Naive thymus-derived CD4-positive, alpha-beta T cell (primary cell): ENCODE measurements at regions not wholly inside any gene's neighbourhood (a gene's known extent, or its start where the extent isn't known, plus 50 kb on each side); places are given as distances from the start of the nearest gene placed in this dataset.

ENCODE experiments used
- ATAC-seq: fragments of 150-1000 bp; cut with Tn5 transposase; 2 replicates; pipeline ENCODE4 v1.10.0; 2021; ENCODE audit warnings: mild to moderate bottlenecking, moderate library complexity
- CTCF ChIA-PET: fragments of 350-600 bp; sonication (Branson Sonifier 250); formaldehyde crosslinking; loops from one replicate; lab custom pipeline; 2021; ENCODE audit warnings: antibody characterized with exemption; lab: Charles Lee
- POLR2A ChIA-PET: fragments of 350-600 bp; sonication (Branson Sonifier 250); formaldehyde crosslinking; loops from one replicate; lab custom pipeline; 2021; ENCODE audit warnings: antibody characterized with exemption, inconsistent platforms; lab: Charles Lee
- DNase-seq, 9 donors: peaks; one replicate each; pipeline versions ENCODE4 v3.0.0 to v3.0.0-alpha.2; 2020 to 2022; ENCODE audit warnings: mixed read lengths in 1 of 9
- H3K27ac ChIP-seq: one replicate; pipeline ENCODE4 v1.7.0; 2013; ENCODE audit warnings: mild to moderate bottlenecking, low read depth, low read length, moderate library complexity
- H3K27me3 ChIP-seq, 2 donors: one replicate each; pipeline ENCODE4 v1.7.0; 2013; ENCODE audit warnings: low read length in 2 of 2, mild to moderate bottlenecking in 2 of 2, moderate library complexity in 2 of 2; ENCODE audit not compliant: control insufficient read depth in 2 of 2, insufficient read depth in 2 of 2
- H3K36me3 ChIP-seq, 3 experiments: 1 replicate in 2 of 3; 2 replicates in 1 of 3; pipeline ENCODE4 v1.7.0; 2013; ENCODE audit warnings: low read length in 3 of 3, mild to moderate bottlenecking in 3 of 3, moderate library complexity in 1 of 3; ENCODE audit not compliant: insufficient read depth in 3 of 3, control insufficient read depth in 2 of 3
- H3K4me1 ChIP-seq, 2 donors: one replicate each; pipeline ENCODE4 v1.7.0; 2013; ENCODE audit warnings: low read length in 2 of 2, mild to moderate bottlenecking in 2 of 2, moderate library complexity in 1 of 2; ENCODE audit not compliant: control insufficient read depth in 2 of 2, insufficient read depth in 2 of 2
- H3K4me3 ChIP-seq: 2 replicates; pipeline ENCODE4 v1.7.0; 2013; ENCODE audit warnings: mild to moderate bottlenecking, low read length
- H3K9me3 ChIP-seq, 3 experiments: 1 replicate in 2 of 3; 2 replicates in 1 of 3; pipeline ENCODE4 v1.7.0; 2013; ENCODE audit warnings: low read length in 3 of 3; ENCODE audit not compliant: control insufficient read depth in 2 of 3
- H3K27ac Mint-ChIP-seq, 9 donors: one replicate each; pipeline ENCODE4 v1.8.0; 2020 to 2022; ENCODE audit warnings: mixed read lengths in 9 of 9, mild to moderate bottlenecking in 8 of 9, moderate library complexity in 5 of 9, inconsistent platforms in 2 of 9
- H3K27me3 Mint-ChIP-seq, 5 donors: one replicate each; pipeline ENCODE4 v1.8.0; 2021 to 2022; ENCODE audit warnings: mixed read lengths in 5 of 5, mild to moderate bottlenecking in 1 of 5
- H3K36me3 Mint-ChIP-seq, 5 donors: one replicate each; pipeline ENCODE4 v1.8.0; 2020 to 2022; ENCODE audit warnings: mixed read lengths in 5 of 5, mild to moderate bottlenecking in 3 of 5, inconsistent platforms in 1 of 5
- H3K4me1 Mint-ChIP-seq, 7 donors: one replicate each; pipeline ENCODE4 v1.8.0; 2020 to 2022; ENCODE audit warnings: mixed read lengths in 7 of 7, mild to moderate bottlenecking in 3 of 7, inconsistent platforms in 1 of 7
- H3K4me3 Mint-ChIP-seq, 10 donors: one replicate each; pipeline ENCODE4 v1.8.0; 2020 to 2022; ENCODE audit warnings: mild to moderate bottlenecking in 10 of 10, mixed read lengths in 10 of 10, moderate library complexity in 6 of 10, inconsistent platforms in 2 of 10
- H3K9me3 Mint-ChIP-seq, 11 donors: one replicate each; pipeline ENCODE4 v1.8.0; 2020 to 2022; ENCODE audit warnings: mixed read lengths in 11 of 11, mild to moderate bottlenecking in 4 of 11, inconsistent platforms in 1 of 11, moderate library complexity in 1 of 11
- intact Hi-C, 2 donors: fragments of 100-400 bp; cut with micrococcal nuclease; formaldehyde crosslinking; loops; one replicate each; pipeline ENCODE4 v1.15.1; 2023

DNA sequence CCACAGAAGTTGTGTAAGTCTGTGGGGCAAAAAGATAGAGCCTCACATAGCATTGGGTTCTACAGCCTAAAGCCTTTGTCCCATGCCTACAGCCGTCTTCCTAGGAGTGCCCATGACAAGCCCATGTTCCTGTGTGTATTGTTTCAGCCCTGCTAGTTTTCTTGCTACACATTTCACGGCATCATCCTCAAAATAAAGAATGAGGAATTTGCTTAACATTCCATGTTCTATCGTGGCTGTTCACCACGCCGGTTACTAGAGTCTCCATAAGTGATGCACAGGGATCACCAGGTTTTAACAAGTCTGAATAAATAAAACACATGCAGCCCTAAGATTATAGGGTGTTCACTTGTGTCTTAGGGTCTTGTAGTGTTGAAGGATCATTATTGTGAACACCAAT is 87.4 kb upstream of the NGF start:
- Histone ChIP-seq H3K27me3 (no peaks in the 10 kb centered on the region), H3K4me1 (no peaks in the 10 kb centered on the region), H3K9me3 (no peaks in the 10 kb centered on the region), H3K4me3 (no peak overlapping the region), H3K36me3 (no peaks in the 10 kb centered on the region), H3K27ac (no peak overlapping the region)
- Mint-ChIP-seq H3K36me3 (no peaks in the 10 kb centered on the region), H3K27me3 (peaks cover 0 to 16% (median 9%) of the 10 kb centered on the region in 5 donors), H3K4me1 (peaks cover 0 to 2% (median 0%) of the 10 kb centered on the region in 7 donors), H3K9me3 (peaks cover 0 to 7% (median 0%) of the 10 kb centered on the region in 11 donors), H3K27ac (no peak overlapping the region), H3K4me3 (no peak overlapping the region)
- intact Hi-C loops, result no loop called here
- ATAC-seq (no peak), DNase-seq (no peak)
- ChIA-PET CTCF (no interaction called here), POLR2A (no interaction called here)

DNA sequence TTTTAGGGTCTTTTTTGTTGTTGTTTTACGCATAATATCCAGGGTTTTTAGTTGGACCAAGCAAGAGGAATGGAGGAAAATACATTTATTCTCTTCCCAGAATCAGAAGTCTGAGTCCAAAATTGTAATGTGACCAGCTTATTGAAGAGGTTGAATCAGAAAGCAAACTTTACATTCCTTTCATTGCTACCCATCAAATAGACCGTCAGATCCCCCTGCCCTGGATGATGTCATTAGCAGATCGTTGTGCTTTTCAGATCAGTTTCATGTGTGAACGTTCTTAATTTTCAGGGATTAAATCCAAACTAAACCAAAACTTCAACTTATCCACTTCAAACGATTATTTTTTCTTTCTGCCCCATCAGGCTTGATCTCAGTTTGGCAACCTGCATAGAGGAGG is 85.7 kb upstream of the NGF start:
- no peaks in the 10 kb centered on the region for H3K36me3 Mint-ChIP-seq
- no peaks in the 10 kb centered on the region for H3K9me3 ChIP-seq
- POLR2A ChIA-PET, result no interaction called here
- H3K27ac Mint-ChIP-seq, result no peak overlapping the region
- H3K4me3 ChIP-seq, result no peak overlapping the region
- H3K4me3 Mint-ChIP-seq, result no peak overlapping the region
- no peaks in the 10 kb centered on the region for H3K4me1 Mint-ChIP-seq
- intact Hi-C loops, result no loop called here
- CTCF ChIA-PET, result no interaction called here
- ATAC-seq (no peak), DNase-seq (no peak)
- no peaks in the 10 kb centered on the region for H3K27me3 ChIP-seq
- H3K36me3 ChIP-seq, result no peaks in the 10 kb centered on the region
- peaks cover 0 to 16% (median 4%) of the 10 kb centered on the region in 5 donors for H3K27me3 Mint-ChIP-seq
- no peak overlapping the region for H3K27ac ChIP-seq
- H3K4me1 ChIP-seq, result no peaks in the 10 kb centered on the region
- H3K9me3 Mint-ChIP-seq, result peaks cover 0 to 7% (median 0%) of the 10 kb centered on the region in 11 donors

DNA sequence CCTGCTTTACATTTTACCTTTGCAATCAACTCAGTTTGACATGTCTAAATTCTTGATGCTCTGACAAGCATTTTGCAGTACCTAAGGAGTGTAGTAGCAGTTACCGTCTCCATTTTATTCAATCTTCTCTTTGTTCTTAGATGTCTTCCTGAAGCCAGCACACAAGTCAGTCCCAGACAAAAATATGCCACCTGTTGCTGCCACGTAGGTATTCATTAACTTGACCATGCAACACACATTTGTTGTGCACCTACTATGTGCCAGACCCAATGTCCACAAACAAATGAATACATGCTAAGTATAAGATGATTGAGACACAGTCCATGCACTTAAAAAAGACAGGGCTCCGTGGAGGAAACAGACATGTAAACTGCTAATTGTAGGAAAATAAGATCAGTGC is 81.5 kb upstream of the NGF start:
- no peak overlapping the region for H3K4me3 ChIP-seq
- Mint-ChIP-seq H3K4me3 (no peak overlapping the region), H3K4me1 (no peaks in the 10 kb centered on the region), H3K36me3 (no peaks in the 10 kb centered on the region), H3K27me3 (peaks cover 0 to 16% (median 9%) of the 10 kb centered on the region in 5 donors), H3K9me3 (peaks cover 0 to 17% (median 0%) of the 10 kb centered on the region in 11 donors), H3K27ac (no peak overlapping the region)
- intact Hi-C loops, result no loop called here
- no peak for ATAC-seq
- H3K36me3 ChIP-seq, result no peaks in the 10 kb centered on the region
- no peaks in the 10 kb centered on the region for H3K27me3 ChIP-seq
- CTCF ChIA-PET, result no interaction called here
- DNase-seq, result no peak
- no peak overlapping the region for H3K27ac ChIP-seq
- no peaks in the 10 kb centered on the region for H3K9me3 ChIP-seq
- no peaks in the 10 kb centered on the region for H3K4me1 ChIP-seq
- POLR2A ChIA-PET, result no interaction called here

DNA sequence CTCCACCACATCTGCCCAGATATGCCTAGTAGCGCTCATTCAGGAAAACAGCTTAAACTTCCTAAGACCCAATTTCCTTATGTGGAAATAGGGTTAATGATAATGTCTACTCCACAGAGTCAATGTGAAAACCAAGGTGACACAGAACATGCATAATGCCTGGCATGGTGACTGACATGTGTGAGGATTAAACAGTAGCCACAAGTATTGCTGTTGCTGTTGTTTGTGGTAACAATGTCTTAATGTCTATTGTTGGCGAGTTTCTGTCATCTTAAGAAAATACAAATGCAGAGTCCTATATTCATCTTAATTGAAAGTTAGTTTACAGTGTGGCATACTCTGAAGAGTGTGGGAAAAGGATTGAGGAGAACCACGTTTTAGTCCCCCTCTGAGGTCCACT is 75.6 kb upstream of the NGF start:
- Histone ChIP-seq H3K27ac (no peak overlapping the region), H3K4me3 (no peak overlapping the region), H3K36me3 (no peaks in the 10 kb centered on the region), H3K4me1 (no peaks in the 10 kb centered on the region), H3K27me3 (no peaks in the 10 kb centered on the region), H3K9me3 (no peaks in the 10 kb centered on the region)
- H3K36me3 Mint-ChIP-seq, result peaks cover 0 to 3% (median 0%) of the 10 kb centered on the region in 5 donors
- H3K9me3 Mint-ChIP-seq, result peaks cover 0 to 12% (median 2%) of the 10 kb centered on the region in 11 donors
- no peak overlapping the region for H3K27ac Mint-ChIP-seq
- no peak for ATAC-seq
- ChIA-PET POLR2A (interaction anchor here (0.9 kb wide), 1 partner anchor 9 kb away, joined by 4 read pairs; no protein-coding TSS in a partner anchor), CTCF (no interaction called here)
- intact Hi-C loops, result no loop called here
- peaks cover 0 to 27% (median 10%) of the 10 kb centered on the region in 5 donors for H3K27me3 Mint-ChIP-seq
- H3K4me3 Mint-ChIP-seq, result no peak overlapping the region
- no peaks in the 10 kb centered on the region for H3K4me1 Mint-ChIP-seq
- DNase-seq, result no peak

DNA sequence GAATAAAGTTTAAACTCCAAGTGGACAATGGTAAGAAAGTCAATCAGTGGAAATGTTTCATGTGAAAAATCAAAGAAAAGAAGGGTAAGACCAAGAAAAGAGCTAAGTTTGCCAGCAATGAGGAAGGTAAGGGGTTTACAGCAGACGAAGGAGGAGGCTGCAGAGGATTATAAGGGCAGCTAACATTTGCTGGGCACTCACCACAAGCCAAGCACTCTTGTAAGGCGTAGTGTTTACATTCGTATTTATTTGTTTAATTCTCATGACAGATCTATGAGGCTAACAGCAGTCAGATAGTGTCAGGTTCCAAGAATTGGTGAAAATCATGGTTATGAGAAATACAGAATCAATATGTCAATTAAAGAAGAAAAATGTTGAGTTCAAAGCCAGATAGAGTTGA is 75.2 kb upstream of the NGF start:
- no peak overlapping the region for H3K4me3 ChIP-seq
- ChIA-PET POLR2A (interaction anchor here (0.9 kb wide), 1 partner anchor 8 kb away, joined by 4 read pairs; no protein-coding TSS in a partner anchor), CTCF (no interaction called here)
- no peak overlapping the region for H3K27ac ChIP-seq
- H3K27ac Mint-ChIP-seq, result no peak overlapping the region
- H3K4me1 ChIP-seq, result no peaks in the 10 kb centered on the region
- no peak for DNase-seq
- intact Hi-C loops, result no loop called here
- H3K36me3 Mint-ChIP-seq, result peaks cover 0 to 3% (median 0%) of the 10 kb centered on the region in 5 donors
- H3K36me3 ChIP-seq, result no peaks in the 10 kb centered on the region
- peaks cover 0 to 29% (median 14%) of the 10 kb centered on the region in 5 donors for H3K27me3 Mint-ChIP-seq
- no peaks in the 10 kb centered on the region for H3K9me3 ChIP-seq
- H3K27me3 ChIP-seq, result no peaks in the 10 kb centered on the region
- peaks cover 0 to 12% (median 2%) of the 10 kb centered on the region in 11 donors for H3K9me3 Mint-ChIP-seq
- H3K4me1 Mint-ChIP-seq, result no peaks in the 10 kb centered on the region
- no peak overlapping the region for H3K4me3 Mint-ChIP-seq
- no peak for ATAC-seq

DNA sequence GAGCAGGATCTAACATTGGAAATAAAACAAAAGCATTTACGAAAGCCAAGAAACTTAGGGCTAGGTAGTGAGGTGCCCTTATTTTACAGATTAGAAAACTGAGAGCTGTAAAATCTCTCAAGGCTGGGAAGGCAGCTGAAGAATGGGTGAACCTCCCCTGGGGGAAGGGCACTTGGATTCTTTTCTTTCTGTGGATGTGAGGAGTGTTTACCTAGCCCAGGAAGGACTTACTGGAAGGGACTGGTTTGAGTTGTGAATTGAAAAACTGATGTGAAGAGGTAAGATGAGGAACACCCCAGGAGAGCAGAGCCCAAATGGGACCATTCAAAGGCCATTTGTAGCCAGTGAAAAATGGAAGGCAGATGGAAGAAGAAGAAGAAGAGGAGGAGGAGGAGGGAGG is 74.7 kb upstream of the NGF start:
- H3K4me3 ChIP-seq, result no peak overlapping the region
- POLR2A ChIA-PET, result no interaction called here
- H3K27ac Mint-ChIP-seq, result no peak overlapping the region

DNA sequence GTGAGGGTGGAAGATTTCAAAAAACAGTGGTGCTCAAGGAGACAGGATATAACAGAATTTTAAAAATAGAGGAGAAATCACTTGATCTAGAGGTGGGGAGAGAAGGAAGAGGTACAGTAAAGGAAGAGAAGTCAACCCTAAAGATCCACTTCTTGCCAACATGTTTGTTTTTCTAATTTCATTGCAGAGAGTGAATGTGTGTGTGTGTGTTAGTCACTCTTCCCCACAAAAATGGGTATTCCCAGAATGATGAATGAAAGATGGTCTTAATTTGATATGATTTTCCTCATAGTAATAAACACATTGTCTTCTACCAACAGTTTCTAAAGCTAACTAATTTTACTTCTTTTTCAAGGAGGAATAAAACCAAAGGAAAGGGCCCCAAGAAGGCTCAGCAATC is 74.2 kb upstream of the NGF start:
- no peaks in the 10 kb centered on the region for H3K27me3 ChIP-seq
- H3K4me1 ChIP-seq, result no peaks in the 10 kb centered on the region
- Mint-ChIP-seq H3K4me1 (no peaks in the 10 kb centered on the region), H3K9me3 (peaks cover 0 to 18% (median 3%) of the 10 kb centered on the region in 11 donors), H3K4me3 (no peak overlapping the region), H3K36me3 (peaks cover 0 to 3% (median 0%) of the 10 kb centered on the region in 5 donors), H3K27me3 (peaks cover 0 to 33% (median 19%) of the 10 kb centered on the region in 5 donors), H3K27ac (no peak overlapping the region)
- ATAC-seq, result no peak
- ChIA-PET POLR2A (no interaction called here), CTCF (no interaction called here)
- H3K36me3 ChIP-seq, result no peaks in the 10 kb centered on the region
- intact Hi-C loops, result no loop called here
- H3K27ac ChIP-seq, result no peak overlapping the region
- no peak overlapping the region for H3K4me3 ChIP-seq
- no peaks in the 10 kb centered on the region for H3K9me3 ChIP-seq
- no peak for DNase-seq

More for the DNA sequence above, 74.7 kb upstream of the NGF start:
- DNase-seq, result no peak
- Histone ChIP-seq H3K27ac (no peak overlapping the region), H3K27me3 (no peaks in the 10 kb centered on the region), H3K9me3 (no peaks in the 10 kb centered on the region), H3K4me1 (no peaks in the 10 kb centered on the region), H3K36me3 (no peaks in the 10 kb centered on the region)
- CTCF ChIA-PET, result no interaction called here
- Mint-ChIP-seq H3K4me3 (no peak overlapping the region), H3K4me1 (no peaks in the 10 kb centered on the region), H3K9me3 (peaks cover 0 to 14% (median 2%) of the 10 kb centered on the region in 11 donors), H3K27me3 (peaks cover 0 to 33% (median 19%) of the 10 kb centered on the region in 5 donors), H3K36me3 (peaks cover 0 to 3% (median 0%) of the 10 kb centered on the region in 5 donors)
- intact Hi-C loops, result no loop called here
- ATAC-seq, result no peak
